Effector memory CD4-positive, alpha-beta T cell (primary cell): ENCODE measurements at regions not wholly inside any gene's neighbourhood (a gene's known extent, or its start where the extent isn't known, plus 50 kb on each side); places are given as distances from the start of the nearest gene placed in this dataset.

Experiments
- DNase-seq, 3 donors: peaks; one replicate each; pipeline ENCODE4 v3.0.0-alpha.2; 2020
- H3K27ac ChIP-seq: 2 replicates; pipeline ENCODE4 v1.7.0; 2013; ENCODE audit warnings: mild to moderate bottlenecking, low read length, moderate library complexity; ENCODE audit not compliant: insufficient read depth, poor library complexity, severe bottlenecking
- H3K27me3 ChIP-seq: replicated peaks from 2 replicates; pipeline ENCODE4 v1.7.0; 2013; ENCODE audit warnings: mild to moderate bottlenecking, low read length; ENCODE audit not compliant: insufficient read depth, control insufficient read depth, poor library complexity, severe bottlenecking
- H3K36me3 ChIP-seq: 2 replicates; pipeline ENCODE4 v1.7.0; 2013; ENCODE audit warnings: mild to moderate bottlenecking, low read length, moderate library complexity; ENCODE audit not compliant: control insufficient read depth, insufficient read depth
- H3K4me1 ChIP-seq: 2 replicates; pipeline ENCODE4 v1.7.0; 2013; ENCODE audit warnings: low read length, mild to moderate bottlenecking; ENCODE audit not compliant: control insufficient read depth, insufficient read depth, poor library complexity, severe bottlenecking
- H3K4me3 ChIP-seq: 2 replicates; pipeline ENCODE4 v1.7.0; 2013; ENCODE audit warnings: low read length, low read depth, mild to moderate bottlenecking; ENCODE audit not compliant: insufficient read depth, poor library complexity, severe bottlenecking
- H3K9me3 ChIP-seq: 2 replicates; pipeline ENCODE4 v1.7.0; 2013; ENCODE audit warnings: mild to moderate bottlenecking, low read length, moderate library complexity; ENCODE audit not compliant: control insufficient read depth

DNA sequence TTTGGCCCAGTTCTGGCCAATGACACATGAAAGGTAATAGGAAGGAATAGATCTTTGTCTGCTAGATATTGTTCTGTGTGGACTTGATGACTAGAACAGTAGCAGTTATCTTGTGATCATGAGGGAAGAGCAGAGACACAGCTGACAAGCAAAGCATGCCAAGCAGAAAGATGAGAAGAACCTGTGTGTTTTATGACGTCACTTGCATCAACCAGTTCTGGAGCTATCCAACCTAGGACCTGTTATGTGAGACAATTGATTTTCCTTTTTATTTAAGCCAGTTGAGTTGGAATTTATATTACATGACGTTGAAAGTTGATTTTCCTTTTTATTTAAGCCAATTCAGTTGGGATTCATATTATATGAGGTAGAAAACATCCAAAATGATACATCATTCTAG lies 143.2 kb downstream of the MCHR2 start:
- no peak overlapping the region for H3K4me3 ChIP-seq
- no peaks in the 10 kb centered on the region for H3K27me3 ChIP-seq
- H3K36me3 ChIP-seq, result no peaks in the 10 kb centered on the region
- H3K9me3 ChIP-seq, result no peaks in the 10 kb centered on the region
- no peak overlapping the region for H3K27ac ChIP-seq
- H3K4me1 ChIP-seq, result no peaks in the 10 kb centered on the region
- no peak for DNase-seq

DNA sequence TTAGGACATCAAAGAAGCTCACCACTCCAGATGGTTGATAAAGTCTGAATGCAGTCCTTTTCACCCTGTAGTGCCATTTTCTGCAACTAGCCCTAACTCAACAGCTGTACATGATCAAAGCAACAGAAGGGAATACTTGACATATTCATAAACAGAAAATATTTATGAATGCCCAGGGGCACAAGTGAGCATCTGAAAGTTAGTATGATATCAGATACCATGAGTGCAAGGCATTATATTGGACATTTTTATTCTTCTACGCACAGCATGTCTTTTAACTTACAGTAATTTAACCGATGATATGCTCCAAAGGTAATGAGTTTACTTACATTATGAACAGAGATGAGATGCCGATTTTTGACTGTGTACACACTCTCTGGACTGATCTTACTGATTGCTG lies 142.0 kb downstream of the MCHR2 start:
- DNase-seq, result no peak
- no peaks in the 10 kb centered on the region for H3K4me1 ChIP-seq
- H3K9me3 ChIP-seq, result no peaks in the 10 kb centered on the region
- H3K27ac ChIP-seq, result no peak overlapping the region
- no peaks in the 10 kb centered on the region for H3K36me3 ChIP-seq
- no peaks in the 10 kb centered on the region for H3K27me3 ChIP-seq
- no peak overlapping the region for H3K4me3 ChIP-seq

DNA sequence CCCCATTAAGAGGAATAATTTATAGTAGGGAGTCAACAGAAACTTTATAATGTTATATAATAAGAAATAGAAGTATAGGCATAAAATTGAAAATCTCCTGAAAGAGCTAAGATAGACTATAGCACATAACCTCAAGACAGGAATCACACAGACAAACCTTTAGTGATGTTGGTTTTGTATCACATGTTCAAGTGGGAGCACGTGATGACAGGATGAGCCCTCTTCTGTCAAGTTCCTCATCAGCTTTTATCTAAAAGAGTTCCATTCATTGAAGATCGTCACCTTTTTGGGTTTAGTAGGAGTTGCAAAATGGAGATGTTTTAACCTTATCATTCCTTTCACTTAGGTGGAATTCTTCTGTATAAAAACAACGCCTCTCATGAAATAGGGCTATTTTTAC lies 127.0 kb downstream of the MCHR2 start:
- H3K27ac ChIP-seq, result no peak overlapping the region
- H3K9me3 ChIP-seq, result no peaks in the 10 kb centered on the region
- H3K27me3 ChIP-seq, result no peaks in the 10 kb centered on the region
- H3K4me3 ChIP-seq, result no peak overlapping the region
- H3K4me1 ChIP-seq, result no peaks in the 10 kb centered on the region
- no peak for DNase-seq
- no peaks in the 10 kb centered on the region for H3K36me3 ChIP-seq

DNA sequence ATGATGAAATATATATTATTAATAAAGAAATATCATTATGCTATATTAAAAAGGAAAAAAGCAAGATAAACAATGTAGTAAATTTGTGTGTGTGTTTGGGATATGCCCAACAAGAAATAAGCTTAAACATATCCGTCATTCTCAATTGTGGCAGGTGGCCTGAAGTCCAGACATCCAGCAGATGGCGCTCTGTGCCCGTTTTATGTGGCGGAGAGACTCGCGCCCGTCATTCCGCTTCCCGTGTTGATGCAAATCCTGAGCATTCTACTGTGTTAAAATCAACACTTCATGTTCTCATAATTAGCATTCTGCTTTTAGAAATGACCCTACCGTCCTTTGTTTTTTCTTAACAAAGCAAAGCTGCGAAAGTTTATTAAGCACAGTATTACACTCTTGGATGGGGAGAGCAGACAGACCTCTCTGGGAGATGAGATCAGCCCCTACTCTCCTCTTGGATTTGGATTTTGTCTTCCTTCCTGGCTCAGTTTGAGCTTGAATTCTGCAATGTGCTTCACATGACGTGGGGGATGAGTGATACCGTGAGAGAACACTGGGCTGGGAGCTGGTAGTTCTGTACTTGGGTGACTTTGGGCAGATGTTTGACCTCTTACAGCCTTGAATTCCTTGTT lies 125.8 kb downstream of the MCHR2 start:
- DNase-seq, result peak; percentile 9 to 49 (median 18)
- Histone ChIP-seq H3K27ac (no peak overlapping the region), H3K36me3 (no peaks in the 10 kb centered on the region), H3K4me3 (no peak overlapping the region), H3K27me3 (no peaks in the 10 kb centered on the region), H3K9me3 (no peaks in the 10 kb centered on the region), H3K4me1 (no peaks in the 10 kb centered on the region)
